H54 (cell line): ENCODE measurements at regions not wholly inside any gene's neighbourhood (a gene's known extent, or its start where the extent isn't known, plus 50 kb on each side); places are given as distances from the start of the nearest gene placed in this dataset.
"Not testable (repeated sequence)": the region's sequence is repeated elsewhere in the genome, so short reads cannot be mapped to it uniquely, and the experiment has no call there.

ENCODE experiments used
- DNase-seq: peaks from one replicate; pipeline ENCODE4 v3.0.0; 2011; ENCODE audit warnings: low spot score, mixed read lengths; ENCODE audit not compliant: insufficient read length
- FAIRE-seq: peaks from 3 replicates; lab custom pipeline; 2011; peaks lifted over from hg19 to GRCh38; lab: Jason Lieb, UNC
- POLR2A ChIP-seq: IDR thresholded peaks from 2 replicates; pipeline ENCODE4 v1.6.1; 2011; ENCODE audit warnings: low read depth, mild to moderate bottlenecking, low read length

- no peak for TF ChIP-seq POLR2A
- DNase-seq (peak; percentile 87), FAIRE-seq (peak; percentile 23)
These were observed 60.2 kb downstream of the TFAP2C start for GRCh38 chr20:56689318-56689717.

DNA sequence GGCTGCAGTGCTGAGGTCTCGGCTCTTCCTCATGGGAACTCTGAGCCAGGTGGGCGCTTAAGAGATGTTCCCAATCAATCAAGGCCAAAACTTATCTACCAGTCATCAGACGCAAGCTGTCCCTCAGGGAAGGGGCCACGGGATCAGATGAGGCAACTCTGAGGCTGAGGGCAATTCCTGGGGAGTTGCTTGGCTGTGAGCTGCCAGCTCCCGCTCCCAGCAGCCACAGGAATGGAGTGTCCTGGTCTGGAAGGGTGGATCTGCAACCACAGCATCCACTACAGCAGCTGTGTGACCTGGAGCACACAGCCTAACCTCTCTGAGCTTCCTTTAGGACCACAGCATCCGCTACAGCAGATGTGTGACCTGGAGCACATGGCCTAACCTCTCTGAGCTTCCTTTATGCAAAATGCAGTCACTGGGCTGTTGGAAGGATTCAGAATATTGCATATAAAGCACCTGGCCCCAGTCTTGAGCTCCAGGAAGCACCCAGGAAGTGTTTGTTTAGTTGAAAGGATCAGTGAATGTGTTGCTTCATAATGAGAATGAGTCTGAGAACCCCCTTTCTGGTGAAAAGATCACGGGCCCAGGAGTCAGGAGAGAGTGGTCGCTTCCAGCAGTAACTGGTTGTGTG, 60.9 kb downstream of the TFAP2C start:
- no peak for TF ChIP-seq POLR2A
- no peak for FAIRE-seq
- peak; percentile 49 for DNase-seq

DNA sequence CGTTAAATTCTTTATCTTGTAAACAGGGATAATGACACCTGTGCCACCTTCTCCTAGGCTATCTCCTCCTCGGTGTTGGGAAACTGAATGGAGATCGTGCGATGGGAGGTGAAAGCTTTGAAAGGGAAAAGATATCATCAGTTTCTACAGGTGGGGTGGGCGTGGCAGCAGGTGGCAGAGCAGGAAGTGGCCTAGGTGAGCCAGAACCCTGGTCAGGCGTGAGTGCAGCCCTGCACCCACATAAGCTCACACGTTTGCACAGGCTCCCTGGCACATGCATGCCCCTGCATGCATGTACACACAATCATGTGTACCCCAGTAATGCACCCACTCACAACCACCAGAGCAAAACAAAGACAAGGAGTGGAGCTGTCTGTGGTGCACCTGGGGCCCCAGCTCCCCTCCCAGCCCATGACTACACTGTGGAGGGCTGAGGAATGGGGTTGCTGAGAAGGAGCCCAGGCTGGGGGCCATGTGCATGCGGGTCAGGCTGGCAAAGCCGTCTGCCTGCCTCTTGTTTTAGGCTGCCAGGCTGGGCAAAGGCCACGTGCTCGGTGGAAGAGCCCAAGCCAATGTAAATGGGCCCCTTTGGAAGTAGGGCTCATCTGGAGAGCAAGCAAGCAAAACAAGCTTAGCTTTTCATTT, 61.5 kb downstream of the TFAP2C start:
- no peak for FAIRE-seq
- TF ChIP-seq POLR2A, result no peak

GRCh38 chr20:56691325-56691998, 62.4 kb downstream of the TFAP2C start:
- DNase-seq (no peak), FAIRE-seq (no peak)
- TF ChIP-seq POLR2A, result no peak

More for the DNA sequence above, 61.5 kb downstream of the TFAP2C start:
- no peak for DNase-seq

DNA sequence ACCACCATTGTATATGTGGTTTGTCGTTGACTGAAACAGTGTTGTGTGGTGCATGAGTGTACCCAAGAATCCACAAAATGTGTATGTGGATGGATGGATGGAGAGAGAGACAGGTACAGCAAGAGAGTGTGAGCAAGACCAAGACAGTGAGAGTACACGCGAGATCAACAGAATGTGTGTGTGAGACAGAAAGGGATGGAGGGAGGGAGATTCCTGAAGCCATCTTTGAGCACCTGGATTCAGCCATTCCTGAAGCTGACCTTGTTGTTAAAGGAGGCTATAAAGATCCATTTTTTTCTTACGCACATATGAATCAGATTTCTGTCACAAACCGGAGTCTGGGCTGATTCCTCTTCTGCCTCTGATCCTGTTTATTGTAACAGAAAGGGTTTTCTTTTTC, 64.1 kb downstream of the TFAP2C start:
- DNase-seq (no peak), FAIRE-seq (no peak)
- no peak for TF ChIP-seq POLR2A

- TF ChIP-seq POLR2A, result no peak
- FAIRE-seq, result no peak
- DNase-seq, result no peak
These were observed 68.4 kb downstream of the TFAP2C start for GRCh38 chr20:56697476-56697875.

- DNase-seq (no peak), FAIRE-seq (no peak)
- TF ChIP-seq POLR2A, result no peak
These were observed 69.2 kb downstream of the TFAP2C start for GRCh38 chr20:56698297-56698696.

DNA sequence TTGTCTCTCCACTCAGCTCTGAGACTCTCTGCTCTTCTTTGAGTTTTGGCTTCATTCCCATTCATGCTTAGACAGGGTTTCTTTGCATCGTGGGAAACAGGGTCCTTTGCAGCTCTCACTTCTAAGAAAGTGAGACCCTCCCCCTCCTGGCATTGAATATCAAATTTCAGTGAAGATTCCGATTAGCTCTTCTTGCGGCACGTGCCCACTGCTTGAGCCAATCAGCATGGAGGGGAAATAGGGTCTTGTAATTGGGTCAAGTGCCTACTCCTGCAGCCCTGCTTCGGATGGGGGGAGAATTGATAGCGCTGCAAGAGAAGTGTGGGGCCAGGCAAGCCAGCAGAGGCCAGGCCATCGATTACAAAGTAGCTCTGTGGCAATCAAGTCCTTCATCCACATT, 69.6 kb downstream of the TFAP2C start:
- DNase-seq (no peak), FAIRE-seq (no peak)
- no peak for TF ChIP-seq POLR2A

DNA sequence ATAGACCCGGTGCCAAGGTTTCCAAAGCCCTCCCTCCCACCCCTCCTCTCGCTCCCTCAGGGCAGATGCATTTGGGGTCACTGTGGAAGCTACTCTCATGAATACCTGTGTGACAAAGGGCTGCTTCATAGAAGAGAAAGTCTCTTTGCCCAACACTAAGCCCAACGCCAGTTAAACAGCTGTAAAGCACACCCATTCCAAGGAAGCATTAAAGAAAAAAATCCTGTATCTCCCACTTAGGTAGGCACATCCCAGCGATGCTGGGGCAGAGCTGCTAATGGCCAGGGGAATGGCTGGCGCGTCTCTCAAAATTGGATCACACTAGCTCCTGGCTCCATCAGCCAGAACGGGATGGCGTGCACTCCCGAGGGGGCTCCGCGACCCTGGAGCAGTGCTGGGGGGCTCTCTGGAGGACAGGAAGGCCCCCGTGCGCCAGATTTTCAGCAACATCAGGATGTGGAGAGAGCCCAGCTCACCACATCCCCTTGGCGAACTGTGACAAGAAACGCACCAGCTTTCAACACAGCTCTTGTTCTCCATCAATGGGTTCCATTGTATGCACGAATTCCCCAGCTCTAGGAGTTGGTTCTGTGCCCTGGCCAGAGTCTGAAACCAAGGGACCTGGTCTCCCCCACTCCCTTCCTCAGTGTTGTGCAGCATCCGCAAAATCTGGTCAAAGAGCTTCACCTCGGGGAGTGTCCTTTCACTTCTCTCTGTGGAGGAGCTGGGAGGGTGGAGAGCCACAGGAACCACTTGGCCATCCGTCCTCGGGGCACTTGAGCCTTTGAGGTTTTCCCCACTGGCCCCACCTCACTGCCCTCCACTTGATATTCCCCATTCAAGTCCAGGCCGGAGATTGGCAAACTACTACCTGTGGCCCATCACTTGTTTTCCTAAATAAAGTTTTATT, 74.1 kb downstream of the TFAP2C start:
- DNase-seq (no peak), FAIRE-seq (no peak)
- no peak for TF ChIP-seq POLR2A

DNA sequence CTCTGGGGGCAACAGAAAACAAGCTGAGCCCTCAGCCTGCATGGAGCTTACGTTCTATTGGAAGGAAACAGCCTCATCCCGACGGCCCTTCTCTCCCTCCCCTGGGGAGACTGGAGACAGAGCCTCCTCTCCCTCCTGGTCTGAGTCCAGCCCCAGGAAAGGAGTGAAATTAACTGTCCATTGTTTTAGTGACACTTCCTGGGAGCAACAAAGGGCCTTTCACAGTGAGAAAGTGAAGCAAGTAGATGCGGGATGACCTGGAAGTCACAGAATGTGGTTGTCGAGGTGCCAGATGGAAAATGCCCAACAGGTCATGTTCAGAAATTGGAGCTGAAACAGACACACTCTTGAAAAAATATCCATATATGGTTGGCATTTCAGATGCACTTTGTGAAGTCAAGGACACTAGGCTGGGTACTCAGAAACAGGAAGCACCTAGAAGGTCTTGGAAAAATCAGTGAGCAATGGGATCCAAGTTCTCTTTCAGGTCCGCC, 77.8 kb downstream of the TFAP2C start:
- no peak for TF ChIP-seq POLR2A
- FAIRE-seq, result no peak

GRCh38 chr20:56708991-56709390, 79.9 kb downstream of the TFAP2C start:
- DNase-seq (no peak), FAIRE-seq (no peak)
- TF ChIP-seq POLR2A, result no peak

More for the DNA sequence above, 77.8 kb downstream of the TFAP2C start:
- no peak for DNase-seq

GRCh38 chr20:56710125-56710524, 81.0 kb downstream of the TFAP2C start:
- no peak for FAIRE-seq
- TF ChIP-seq POLR2A, result no peak
- no peak for DNase-seq

DNA sequence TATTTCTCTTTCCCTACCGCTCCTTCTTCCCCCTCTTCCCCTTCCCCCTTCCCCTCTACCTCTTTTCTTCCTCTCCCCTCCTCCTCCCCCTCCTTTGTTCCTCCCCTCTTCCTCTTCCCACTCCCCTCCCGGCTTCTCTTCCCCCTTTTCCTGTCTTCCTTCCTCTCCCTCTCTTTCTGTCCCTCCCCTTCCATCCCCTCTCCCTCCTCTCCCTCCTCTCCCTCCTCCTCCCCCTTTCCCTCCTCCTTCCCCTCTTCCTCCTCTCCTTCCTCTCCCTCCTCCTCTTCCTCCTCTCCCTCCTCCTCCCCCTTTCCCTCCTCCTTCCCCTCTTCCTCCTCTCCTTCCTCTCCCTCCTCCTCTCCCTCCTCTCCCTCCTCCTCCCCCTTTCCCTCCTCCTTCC, 81.5 kb downstream of the TFAP2C start:
- not testable (repeated sequence) for DNase-seq

More for the DNA sequence above, 81.5 kb downstream of the TFAP2C start:
- FAIRE-seq, result not testable (repeated sequence)
